ENCODE measurements at regions not wholly inside any gene's neighbourhood (a gene's known extent, or its start where the extent isn't known, plus 50 kb on each side); places are given as distances from the start of the nearest gene placed in this dataset.

DNA sequence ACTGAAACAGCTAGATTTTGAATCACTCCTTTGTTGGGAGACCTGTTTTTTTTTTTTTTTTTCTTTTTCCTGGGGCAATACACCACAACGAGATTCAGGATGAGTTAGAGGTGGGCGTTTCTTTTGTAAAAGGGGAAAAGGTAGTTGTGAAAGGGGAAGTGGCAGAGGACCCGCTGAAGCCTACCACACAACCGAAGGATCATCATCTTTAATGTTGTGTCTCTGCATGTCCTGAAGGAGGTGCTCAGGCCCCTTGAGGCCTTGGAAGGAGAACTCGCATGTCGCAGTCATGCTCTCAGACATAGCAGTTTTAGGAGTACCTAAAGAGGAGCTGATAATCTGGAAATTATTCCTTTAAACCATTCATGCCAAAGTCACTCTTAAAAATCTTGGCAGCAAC is 137.9 kb upstream of the LRIG1 start:
- DNase-seq, result no peak
- no peak overlapping the region for H3K27ac ChIP-seq
- no peaks in the 10 kb centered on the region for H3K4me1 ChIP-seq (replicated peaks in 1 of 2)
- no peaks in the 10 kb centered on the region for H3K27me3 ChIP-seq
- no peaks in the 10 kb centered on the region for H3K9me3 ChIP-seq (replicated peaks in 1 of 3)
- intact Hi-C loops (cut with DNase I), result no loop called here
- H3K4me3 ChIP-seq, result no peak overlapping the region
- WGBS, 4 donors, result 30 to 48% (median 36%) methylated on average over 4 to 6 of the region's 6 CpGs
- no peaks in the 10 kb centered on the region for H3K36me3 ChIP-seq (replicated peaks in 1 of 2)
- no peak for TF ChIP-seq POLR2A (IDR thresholded peaks at IDR 0.05)
- TF ChIP-seq, protein P1, sequence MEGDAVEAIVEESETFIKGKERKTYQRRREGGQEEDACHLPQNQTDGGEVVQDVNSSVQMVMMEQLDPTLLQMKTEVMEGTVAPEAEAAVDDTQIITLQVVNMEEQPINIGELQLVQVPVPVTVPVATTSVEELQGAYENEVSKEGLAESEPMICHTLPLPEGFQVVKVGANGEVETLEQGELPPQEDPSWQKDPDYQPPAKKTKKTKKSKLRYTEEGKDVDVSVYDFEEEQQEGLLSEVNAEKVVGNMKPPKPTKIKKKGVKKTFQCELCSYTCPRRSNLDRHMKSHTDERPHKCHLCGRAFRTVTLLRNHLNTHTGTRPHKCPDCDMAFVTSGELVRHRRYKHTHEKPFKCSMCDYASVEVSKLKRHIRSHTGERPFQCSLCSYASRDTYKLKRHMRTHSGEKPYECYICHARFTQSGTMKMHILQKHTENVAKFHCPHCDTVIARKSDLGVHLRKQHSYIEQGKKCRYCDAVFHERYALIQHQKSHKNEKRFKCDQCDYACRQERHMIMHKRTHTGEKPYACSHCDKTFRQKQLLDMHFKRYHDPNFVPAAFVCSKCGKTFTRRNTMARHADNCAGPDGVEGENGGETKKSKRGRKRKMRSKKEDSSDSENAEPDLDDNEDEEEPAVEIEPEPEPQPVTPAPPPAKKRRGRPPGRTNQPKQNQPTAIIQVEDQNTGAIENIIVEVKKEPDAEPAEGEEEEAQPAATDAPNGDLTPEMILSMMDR (IDR thresholded peaks at IDR 0.05), result no peak

- Histone ChIP-seq H3K9me3 (replicated peaks in 1 of 3) (no peaks in the 10 kb centered on the region), H3K27me3 (no peaks in the 10 kb centered on the region), H3K4me1 (replicated peaks in 1 of 2) (no peaks in the 10 kb centered on the region), H3K27ac (no peak overlapping the region), H3K36me3 (replicated peaks in 1 of 2) (no peaks in the 10 kb centered on the region), H3K4me3 (no peak overlapping the region)
- 66 to 90% (median 81%) methylated on average over 3 of the region's 3 CpGs for WGBS, 4 donors
- intact Hi-C loops (cut with DNase I), result no loop called here
- TF ChIP-seq, protein P1 (IDR thresholded peaks at IDR 0.05), result no peak
- no peak for TF ChIP-seq POLR2A (IDR thresholded peaks at IDR 0.05)
- no peak for DNase-seq
These were observed 139.1 kb upstream of the LRIG1 start for GRCh38 chr3:66639809-66640356.

- Histone ChIP-seq H3K4me1 (replicated peaks in 1 of 2) (no peaks in the 10 kb centered on the region), H3K36me3 (replicated peaks in 1 of 2) (no peaks in the 10 kb centered on the region), H3K27ac (no peak overlapping the region), H3K27me3 (no peaks in the 10 kb centered on the region), H3K4me3 (no peak overlapping the region), H3K9me3 (replicated peaks in 1 of 3) (no peaks in the 10 kb centered on the region)
- TF ChIP-seq, protein P1 (IDR thresholded peaks at IDR 0.05), result no peak
- TF ChIP-seq POLR2A (IDR thresholded peaks at IDR 0.05), result no peak
- intact Hi-C loops (cut with DNase I), result no loop called here
- DNase-seq, result no peak
- 61 to 76% (median 70%) methylated on average over 4 of the region's 4 CpGs for WGBS, 4 donors
These were observed 141.2 kb upstream of the LRIG1 start for GRCh38 chr3:66642019-66642418.

DNA sequence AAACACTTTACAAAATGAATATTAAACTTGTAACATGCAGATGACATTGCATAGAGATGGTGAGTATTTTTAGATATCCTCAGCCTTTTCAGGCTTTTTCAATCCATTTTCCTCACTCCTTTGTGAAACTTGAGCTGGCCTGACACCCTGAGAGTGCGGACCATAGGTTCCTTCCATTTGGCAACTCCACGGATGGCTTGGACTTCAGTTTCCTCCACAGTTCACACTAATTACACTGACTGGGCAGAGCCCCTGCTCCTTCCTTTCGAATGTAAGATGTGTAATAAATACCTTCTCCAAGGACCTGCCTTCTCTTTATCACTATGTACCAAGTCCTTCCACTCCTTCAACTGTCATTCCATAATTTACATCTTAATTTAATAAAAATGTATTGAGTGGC is 141.7 kb upstream of the LRIG1 start:
- H3K27ac ChIP-seq, result no peak overlapping the region
- H3K9me3 ChIP-seq (replicated peaks in 1 of 3), result no peaks in the 10 kb centered on the region
- H3K27me3 ChIP-seq, result no peaks in the 10 kb centered on the region
- 45 to 50% (median 48%) methylated on average over 3 of the region's 3 CpGs for WGBS, 4 donors
- intact Hi-C loops (cut with DNase I), result no loop called here
- H3K4me3 ChIP-seq, result no peak overlapping the region
- no peak for DNase-seq
- TF ChIP-seq, protein P1 (IDR thresholded peaks at IDR 0.05), result no peak
- no peak for TF ChIP-seq POLR2A (IDR thresholded peaks at IDR 0.05)
- no peaks in the 10 kb centered on the region for H3K36me3 ChIP-seq (replicated peaks in 1 of 2)
- H3K4me1 ChIP-seq (replicated peaks in 1 of 2), result no peaks in the 10 kb centered on the region

Measured in adrenal gland (tissue), 9 donors.